Spinal cord (tissue), 9 donors: ENCODE measurements at regions not wholly inside any gene's neighbourhood (a gene's known extent, or its start where the extent isn't known, plus 50 kb on each side); places are given as distances from the start of the nearest gene placed in this dataset.

ENCODE experiments used
- DNase-seq, 6 donors: peaks; one replicate each; pipeline versions ENCODE4 v3.0.0 to v3.0.0-alpha.2; 2013 to 2015; ENCODE audit warnings: low spot score in 6 of 6, low read depth in 4 of 6
- H3K27ac ChIP-seq: one replicate; pipeline ENCODE4 v1.5.1; 2013; ENCODE audit warnings: low read depth, low read length, control low read depth
- H3K27me3 ChIP-seq: one replicate; pipeline ENCODE4 v1.6.1; 2013; ENCODE audit warnings: low read length; ENCODE audit not compliant: control insufficient read depth, insufficient read depth
- H3K36me3 ChIP-seq: one replicate; pipeline ENCODE4 v1.6.1; 2013; ENCODE audit warnings: low read length; ENCODE audit not compliant: control insufficient read depth, insufficient read depth
- H3K4me1 ChIP-seq: one replicate; pipeline ENCODE4 v1.6.1; 2013; ENCODE audit warnings: low read length; ENCODE audit not compliant: control insufficient read depth, insufficient read depth
- H3K4me3 ChIP-seq: one replicate; pipeline ENCODE4 v1.5.1; 2013; ENCODE audit warnings: low read depth, low read length, control low read depth
- H3K9me3 ChIP-seq: one replicate; pipeline ENCODE4 v1.6.1; 2013; ENCODE audit warnings: low read length; ENCODE audit not compliant: control insufficient read depth, insufficient read depth
- WGBS: methylation state at CpG from one replicate; pipeline ENCODE4 v1.1.5; 2013; ENCODE audit warnings: missing lambda C conversion rate; ENCODE audit not compliant: insufficient coverage; 5-methylcytosine and 5-hydroxymethylcytosine counted together
- donor health status: healthy.

GRCh38 chr2:38223256-38223655 lies 147.3 kb upstream of the CYP1B1 start:
- no peak overlapping the region for H3K4me3 ChIP-seq
- peaks cover 5% of the 10 kb centered on the region for H3K4me1 ChIP-seq
- no CpG with 5 or more reads among the region's 4 CpGs for WGBS
- H3K9me3 ChIP-seq, result no peaks in the 10 kb centered on the region
- no peaks in the 10 kb centered on the region for H3K36me3 ChIP-seq
- H3K27ac ChIP-seq, result no peak overlapping the region
- peaks cover 3% of the 10 kb centered on the region for H3K27me3 ChIP-seq
- no peak for DNase-seq

GRCh38 chr2:38220164-38220563 lies 144.2 kb upstream of the CYP1B1 start:
- Histone ChIP-seq H3K4me3 (no peak overlapping the region), H3K36me3 (no peaks in the 10 kb centered on the region), H3K27ac (no peak overlapping the region), H3K9me3 (no peaks in the 10 kb centered on the region), H3K4me1 (peaks cover 7% of the 10 kb centered on the region), H3K27me3 (peaks cover 3% of the 10 kb centered on the region)
- no peak for DNase-seq
- WGBS, result 100% methylated on average over 2 of the region's 3 CpGs

GRCh38 chr2:38218995-38219394 lies 143.0 kb upstream of the CYP1B1 start:
- Histone ChIP-seq H3K4me1 (peaks cover 7% of the 10 kb centered on the region), H3K36me3 (no peaks in the 10 kb centered on the region), H3K27me3 (no peaks in the 10 kb centered on the region), H3K27ac (no peak overlapping the region), H3K4me3 (no peak overlapping the region), H3K9me3 (no peaks in the 10 kb centered on the region)
- DNase-seq, result no peak
- WGBS, result 76% methylated on average over 5 of the region's 5 CpGs

GRCh38 chr2:38218591-38218991 lies 142.6 kb upstream of the CYP1B1 start:
- Histone ChIP-seq H3K4me1 (peaks cover 10% of the 10 kb centered on the region), H3K36me3 (no peaks in the 10 kb centered on the region), H3K9me3 (no peaks in the 10 kb centered on the region), H3K27ac (peak overlapping the region; percentile 3), H3K4me3 (no peak overlapping the region), H3K27me3 (no peaks in the 10 kb centered on the region)
- peak in 2 of 6 donors; percentile 23 to 77 for DNase-seq
- WGBS, result 40% methylated on average over 4 of the region's 4 CpGs

- 91% methylated on average over 3 of the region's 6 CpGs for WGBS
Measured at GRCh38 chr2:38217401-38218188, 141.6 kb upstream of the CYP1B1 start.

GRCh38 chr2:38216886-38217285 lies 140.9 kb upstream of the CYP1B1 start:
- Histone ChIP-seq H3K27me3 (no peaks in the 10 kb centered on the region), H3K9me3 (no peaks in the 10 kb centered on the region), H3K4me3 (no peak overlapping the region), H3K36me3 (no peaks in the 10 kb centered on the region), H3K4me1 (peaks cover 10% of the 10 kb centered on the region), H3K27ac (no peak overlapping the region)
- no peak for DNase-seq

More at GRCh38 chr2:38217401-38218188, 141.6 kb upstream of the CYP1B1 start:
- Histone ChIP-seq H3K36me3 (no peaks in the 10 kb centered on the region), H3K9me3 (no peaks in the 10 kb centered on the region), H3K4me1 (peaks cover 10% of the 10 kb centered on the region), H3K27ac (no peak overlapping the region), H3K27me3 (no peaks in the 10 kb centered on the region), H3K4me3 (no peak overlapping the region)
- peak in 1 of 6 donors; percentile 11 for DNase-seq

- Histone ChIP-seq H3K4me3 (no peak overlapping the region), H3K4me1 (peaks cover 10% of the 10 kb centered on the region), H3K9me3 (no peaks in the 10 kb centered on the region), H3K36me3 (no peaks in the 10 kb centered on the region), H3K27ac (no peak overlapping the region), H3K27me3 (no peaks in the 10 kb centered on the region)
- DNase-seq, result no peak
Measured at GRCh38 chr2:38215993-38216392, 140.0 kb upstream of the CYP1B1 start.

- H3K9me3 ChIP-seq, result no peaks in the 10 kb centered on the region
- H3K4me1 ChIP-seq, result peaks cover 10% of the 10 kb centered on the region
- no peak overlapping the region for H3K27ac ChIP-seq
- no peak for DNase-seq
- no CpG with 5 or more reads among the region's 2 CpGs for WGBS
- H3K4me3 ChIP-seq, result no peak overlapping the region
- H3K27me3 ChIP-seq, result no peaks in the 10 kb centered on the region
- no peaks in the 10 kb centered on the region for H3K36me3 ChIP-seq
Measured at GRCh38 chr2:38215522-38215921, 139.6 kb upstream of the CYP1B1 start.

GRCh38 chr2:38214209-38214717 lies 138.3 kb upstream of the CYP1B1 start:
- peaks cover 10% of the 10 kb centered on the region for H3K4me1 ChIP-seq
- H3K36me3 ChIP-seq, result no peaks in the 10 kb centered on the region
- no peaks in the 10 kb centered on the region for H3K9me3 ChIP-seq
- H3K27ac ChIP-seq, result no peak overlapping the region
- H3K4me3 ChIP-seq, result no peak overlapping the region
- 54% methylated on average over 4 of the region's 5 CpGs for WGBS
- no peaks in the 10 kb centered on the region for H3K27me3 ChIP-seq
- peak in 1 of 6 donors; percentile 5 for DNase-seq

- DNase-seq, result peak in 1 of 6 donors; percentile 62
- no peaks in the 10 kb centered on the region for H3K36me3 ChIP-seq
- no peak overlapping the region for H3K4me3 ChIP-seq
- no peak overlapping the region for H3K27ac ChIP-seq
- WGBS, result 55% methylated on average over 3 of the region's 4 CpGs
- no peaks in the 10 kb centered on the region for H3K9me3 ChIP-seq
- H3K27me3 ChIP-seq, result no peaks in the 10 kb centered on the region
- H3K4me1 ChIP-seq, result peaks cover 9% of the 10 kb centered on the region
Measured at GRCh38 chr2:38213619-38214167, 137.7 kb upstream of the CYP1B1 start.
